LNCAP (cell line): ENCODE measurements at regions not wholly inside any gene's neighbourhood (a gene's known extent, or its start where the extent isn't known, plus 50 kb on each side); places are given as distances from the start of the nearest gene placed in this dataset.

ENCODE experiments used
- CTCF ChIP-seq: fragments of 450-650 bp; IDR thresholded peaks from 2 replicates; pipeline ENCODE4 v1.5.1; 2017; ENCODE audit warnings: mild to moderate bottlenecking

- no peak for TF ChIP-seq CTCF
These were observed 107.7 kb downstream of the MDH1 start for GRCh38 chr2:63696496-63696895.

GRCh38 chr2:63697160-63697559 lies 108.4 kb downstream of the MDH1 start:
- no peak for TF ChIP-seq CTCF

- peak; percentile 49 for TF ChIP-seq CTCF
These were observed 110.2 kb downstream of the MDH1 start for GRCh38 chr2:63698786-63699548.

GRCh38 chr2:63699549-63699839 lies 110.7 kb downstream of the MDH1 start:
- no peak for TF ChIP-seq CTCF

- no peak for TF ChIP-seq CTCF
These were observed 111.5 kb downstream of the MDH1 start for GRCh38 chr2:63700271-63700670.

GRCh38 chr2:63701406-63701805 lies 112.6 kb downstream of the MDH1 start:
- no peak for TF ChIP-seq CTCF

GRCh38 chr2:63710732-63711131 lies 122.0 kb downstream of the MDH1 start:
- TF ChIP-seq CTCF: no peak

- no peak for TF ChIP-seq CTCF
These were observed 124.0 kb downstream of the MDH1 start for GRCh38 chr2:63712748-63713147.
